ENCODE measurements at regions not wholly inside any gene's neighbourhood (a gene's known extent, or its start where the extent isn't known, plus 50 kb on each side); places are given as distances from the start of the nearest gene placed in this dataset.

- Histone ChIP-seq H3K27ac (no peak overlapping the region), H3K27me3 (no peaks in the 10 kb centered on the region), H3K36me3 (no peaks in the 10 kb centered on the region), H3K9me3 (no peaks in the 10 kb centered on the region), H3K4me1 (no peaks in the 10 kb centered on the region), H3K4me3 (no peak overlapping the region)
- TF ChIP-seq CTCF (IDR thresholded peaks at IDR 0.05): no peak
- intact Hi-C loops (cut with DNase I): no loop called here
- DNase-seq (ENCODE audit: low spot score in 2 of 2): no peak
Measured at GRCh38 chr15:88378188-88378637, 89.0 kb downstream of the MRPL46 start.

GRCh38 chr15:88377509-88377908 is 89.7 kb downstream of the MRPL46 start:
- no peaks in the 10 kb centered on the region for H3K27me3 ChIP-seq
- no peaks in the 10 kb centered on the region for H3K36me3 ChIP-seq
- intact Hi-C loops (cut with DNase I): no loop called here
- no peak for DNase-seq (ENCODE audit: low spot score in 2 of 2)
- no peak for TF ChIP-seq CTCF (IDR thresholded peaks at IDR 0.05)
- no peak overlapping the region for H3K4me3 ChIP-seq
- H3K9me3 ChIP-seq: no peaks in the 10 kb centered on the region
- H3K27ac ChIP-seq: no peak overlapping the region
- H3K4me1 ChIP-seq: no peaks in the 10 kb centered on the region

- intact Hi-C loops (cut with DNase I): no loop called here
- no peak for DNase-seq (ENCODE audit: low spot score in 2 of 2)
- TF ChIP-seq CTCF (IDR thresholded peaks at IDR 0.05): no peak
Measured at GRCh38 chr15:88376574-88377174, 90.5 kb downstream of the MRPL46 start.

GRCh38 chr15:88375234-88375927 is 91.8 kb downstream of the MRPL46 start:
- Histone ChIP-seq H3K4me1 (no peaks in the 10 kb centered on the region), H3K27ac (no peak overlapping the region), H3K4me3 (no peak overlapping the region), H3K36me3 (no peaks in the 10 kb centered on the region), H3K9me3 (no peaks in the 10 kb centered on the region), H3K27me3 (no peaks in the 10 kb centered on the region)
- DNase-seq (ENCODE audit: low spot score in 2 of 2): no peak
- intact Hi-C loops (cut with DNase I): no loop called here
- TF ChIP-seq CTCF (IDR thresholded peaks at IDR 0.05): no peak

More at GRCh38 chr15:88376574-88377174, 90.5 kb downstream of the MRPL46 start:
- H3K9me3 ChIP-seq: no peaks in the 10 kb centered on the region
- no peaks in the 10 kb centered on the region for H3K36me3 ChIP-seq
- no peaks in the 10 kb centered on the region for H3K27me3 ChIP-seq
- H3K4me3 ChIP-seq: no peak overlapping the region
- no peak overlapping the region for H3K27ac ChIP-seq
- H3K4me1 ChIP-seq: no peaks in the 10 kb centered on the region

- Histone ChIP-seq H3K36me3 (no peaks in the 10 kb centered on the region), H3K4me1 (no peaks in the 10 kb centered on the region), H3K27me3 (no peaks in the 10 kb centered on the region), H3K4me3 (no peak overlapping the region), H3K9me3 (no peaks in the 10 kb centered on the region), H3K27ac (no peak overlapping the region)
- TF ChIP-seq CTCF (IDR thresholded peaks at IDR 0.05): no peak
- intact Hi-C loops (cut with DNase I): no loop called here
- no peak for DNase-seq (ENCODE audit: low spot score in 2 of 2)
Measured at GRCh38 chr15:88365124-88365523, 102.1 kb downstream of the MRPL46 start.
